SJCRH30 (cell line): ENCODE measurements at regions not wholly inside any gene's neighbourhood (a gene's known extent, or its start where the extent isn't known, plus 50 kb on each side); places are given as distances from the start of the nearest gene placed in this dataset.

Experiments used
- DNase-seq, 2 experiments: peaks; one replicate each; pipeline ENCODE4 v3.0.0-alpha.2; 2015 to 2020
- H3K27ac ChIP-seq: fragments of 250-450 bp; sonication (Bioruptor Pico); 2 replicates; pipeline ENCODE4 v1.5.1; 2020; ENCODE audit warnings: mild to moderate bottlenecking, moderate library complexity
- H3K27me3 ChIP-seq: fragments of 250-450 bp; sonication (Bioruptor Pico); 2 replicates; pipeline ENCODE4 v1.5.1; 2020; ENCODE audit warnings: mild to moderate bottlenecking, moderate library complexity
- H3K36me3 ChIP-seq: fragments of 250-450 bp; sonication (Bioruptor Pico); 2 replicates; pipeline ENCODE4 v1.5.1; 2020; ENCODE audit warnings: mild to moderate bottlenecking, moderate library complexity
- H3K4me1 ChIP-seq: fragments of 250-450 bp; sonication (Bioruptor Pico); 2 replicates; pipeline ENCODE4 v1.5.1; 2020; ENCODE audit warnings: mild to moderate bottlenecking, moderate library complexity
- H3K4me3 ChIP-seq: fragments of 250-450 bp; sonication (Bioruptor Pico); 2 replicates; pipeline ENCODE4 v1.5.1; 2020; ENCODE audit warnings: mild to moderate bottlenecking, moderate library complexity
- H3K9me3 ChIP-seq: fragments of 250-450 bp; sonication (Bioruptor Pico); replicated peaks from 2 replicates; pipeline ENCODE4 v1.5.1; 2020; ENCODE audit warnings: mild to moderate bottlenecking, moderate library complexity

DNA sequence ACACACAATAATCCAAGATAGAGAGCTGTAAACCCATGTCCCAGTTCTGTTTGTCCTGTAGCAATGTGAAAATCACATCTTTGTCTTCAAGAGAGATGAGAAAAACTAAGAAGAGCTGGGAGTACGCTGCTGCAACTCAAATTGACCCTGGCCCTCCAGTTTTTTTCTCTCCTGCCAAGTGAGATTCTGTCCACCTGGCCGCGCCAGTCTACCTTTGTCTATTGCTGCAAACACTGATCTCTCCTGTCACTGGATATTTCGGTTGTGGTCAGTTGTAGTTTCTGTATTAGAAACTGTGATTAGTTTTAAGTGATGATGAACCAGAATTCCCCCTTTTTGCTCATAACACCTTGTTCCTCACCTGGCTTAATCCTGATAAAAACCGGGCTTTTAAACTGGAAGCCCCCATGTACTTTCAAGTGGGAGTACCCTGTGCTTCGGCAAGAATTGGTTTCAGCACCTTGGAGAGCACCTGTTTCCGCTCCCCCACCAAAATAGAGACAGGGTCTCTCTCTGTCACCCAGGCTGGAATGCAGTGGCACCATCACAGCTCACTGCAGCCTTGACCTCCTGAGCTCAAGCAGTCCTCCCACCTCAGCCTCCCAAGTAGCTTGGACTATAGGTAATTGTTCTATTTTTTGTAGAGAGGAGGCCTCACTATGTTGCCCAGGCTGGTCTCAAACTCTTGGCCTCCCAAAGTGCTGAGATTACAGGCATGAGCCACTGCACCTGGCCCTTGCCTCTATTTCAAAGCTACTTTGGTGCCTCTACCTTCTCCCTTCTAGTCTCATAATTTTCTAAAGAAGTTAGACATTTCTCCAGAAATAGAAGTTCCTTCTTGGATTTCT lies 156.8 kb downstream of the PHETA1 start:
- Histone ChIP-seq H3K9me3 (no peaks in the 10 kb centered on the region), H3K36me3 (no peaks in the 10 kb centered on the region), H3K4me3 (no peak overlapping the region), H3K27me3 (no peaks in the 10 kb centered on the region), H3K4me1 (no peaks in the 10 kb centered on the region), H3K27ac (no peak overlapping the region)
- DNase-seq = peak; percentile 10 to 58

DNA sequence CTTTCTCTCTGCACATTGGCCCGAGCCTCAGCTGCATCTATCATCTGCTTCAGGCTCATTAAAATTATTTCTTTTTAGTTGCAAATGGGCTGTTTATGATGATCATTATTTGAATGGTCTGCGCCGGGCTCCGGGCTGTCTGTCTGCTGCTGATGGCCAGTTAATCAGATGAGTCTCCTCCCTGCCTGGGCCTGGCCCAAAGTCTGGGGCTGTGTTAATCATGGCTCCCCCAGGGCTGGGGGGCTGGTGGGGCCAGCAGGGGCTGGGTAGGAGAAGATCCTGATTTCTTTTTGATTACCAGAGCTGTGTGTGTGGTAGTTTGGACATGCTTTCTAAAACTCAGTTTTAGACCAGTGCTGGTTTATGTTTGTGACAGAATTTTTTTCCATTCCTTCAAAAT lies 159.1 kb downstream of the PHETA1 start:
- Histone ChIP-seq H3K36me3 (no peaks in the 10 kb centered on the region), H3K27me3 (no peaks in the 10 kb centered on the region), H3K4me1 (no peaks in the 10 kb centered on the region), H3K4me3 (no peak overlapping the region), H3K27ac (no peak overlapping the region), H3K9me3 (no peaks in the 10 kb centered on the region)
- no peak for DNase-seq

DNA sequence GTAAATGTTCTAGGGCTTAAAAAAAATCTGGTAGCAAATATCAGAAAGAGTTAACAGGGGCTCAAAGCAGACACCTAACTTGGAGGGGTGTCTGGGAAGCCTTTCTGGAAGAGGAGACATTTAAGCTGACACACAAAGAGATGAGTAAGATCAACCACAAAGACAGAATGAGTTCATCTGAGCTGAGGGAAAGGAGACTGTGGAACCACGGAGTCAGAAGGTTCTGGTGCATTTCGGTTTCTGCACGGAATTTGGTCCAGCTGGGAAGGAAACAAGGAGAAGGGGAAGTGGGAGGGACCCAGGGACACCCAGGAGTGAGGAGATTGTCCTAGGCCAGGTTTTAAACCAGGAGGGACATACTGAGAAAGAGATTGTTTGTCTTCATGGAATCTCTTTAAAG lies 161.1 kb downstream of the PHETA1 start:
- Histone ChIP-seq H3K27me3 (no peaks in the 10 kb centered on the region), H3K36me3 (no peaks in the 10 kb centered on the region), H3K9me3 (no peaks in the 10 kb centered on the region), H3K27ac (no peak overlapping the region), H3K4me3 (no peak overlapping the region), H3K4me1 (no peaks in the 10 kb centered on the region)
- no peak for DNase-seq

- H3K36me3 ChIP-seq = no peaks in the 10 kb centered on the region
- H3K4me3 ChIP-seq = no peak overlapping the region
- H3K4me1 ChIP-seq = no peaks in the 10 kb centered on the region
- no peaks in the 10 kb centered on the region for H3K27me3 ChIP-seq
- no peak for DNase-seq
- no peak overlapping the region for H3K27ac ChIP-seq
- H3K9me3 ChIP-seq = no peaks in the 10 kb centered on the region
Observed at GRCh38 chr12:111204788-111205241, 164.1 kb downstream of the PHETA1 start.

DNA sequence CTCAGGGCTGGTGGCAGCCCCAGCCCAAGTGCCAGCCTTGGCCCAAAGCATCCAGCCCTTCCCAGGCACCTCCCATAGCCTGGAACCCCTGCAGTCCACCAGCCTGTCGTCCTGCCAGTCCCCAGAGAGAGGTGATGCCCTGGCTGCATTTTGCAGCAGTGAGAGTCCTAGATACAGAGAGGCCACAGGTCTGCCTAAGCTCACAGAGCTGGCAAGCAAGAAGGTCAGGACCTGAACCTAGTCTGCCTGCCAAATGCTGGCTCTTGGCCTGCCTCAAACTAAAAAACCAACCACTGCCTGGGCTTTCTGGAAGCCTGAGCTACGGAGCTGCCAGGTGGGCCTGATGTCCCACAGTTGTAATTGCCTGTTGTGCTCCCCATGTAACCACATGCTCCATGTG lies 164.9 kb downstream of the PHETA1 start:
- H3K27ac ChIP-seq = no peak overlapping the region

GRCh38 chr12:111203446-111203845 lies 165.4 kb downstream of the PHETA1 start:
- no peaks in the 10 kb centered on the region for H3K9me3 ChIP-seq
- H3K4me1 ChIP-seq = no peaks in the 10 kb centered on the region
- H3K4me3 ChIP-seq = no peak overlapping the region
- DNase-seq = no peak
- no peaks in the 10 kb centered on the region for H3K27me3 ChIP-seq
- H3K36me3 ChIP-seq = no peaks in the 10 kb centered on the region
- no peak overlapping the region for H3K27ac ChIP-seq

More for the DNA sequence above, 164.9 kb downstream of the PHETA1 start:
- Histone ChIP-seq H3K27me3 (no peaks in the 10 kb centered on the region), H3K4me3 (no peak overlapping the region), H3K36me3 (no peaks in the 10 kb centered on the region), H3K4me1 (no peaks in the 10 kb centered on the region), H3K9me3 (no peaks in the 10 kb centered on the region)
- DNase-seq = no peak

DNA sequence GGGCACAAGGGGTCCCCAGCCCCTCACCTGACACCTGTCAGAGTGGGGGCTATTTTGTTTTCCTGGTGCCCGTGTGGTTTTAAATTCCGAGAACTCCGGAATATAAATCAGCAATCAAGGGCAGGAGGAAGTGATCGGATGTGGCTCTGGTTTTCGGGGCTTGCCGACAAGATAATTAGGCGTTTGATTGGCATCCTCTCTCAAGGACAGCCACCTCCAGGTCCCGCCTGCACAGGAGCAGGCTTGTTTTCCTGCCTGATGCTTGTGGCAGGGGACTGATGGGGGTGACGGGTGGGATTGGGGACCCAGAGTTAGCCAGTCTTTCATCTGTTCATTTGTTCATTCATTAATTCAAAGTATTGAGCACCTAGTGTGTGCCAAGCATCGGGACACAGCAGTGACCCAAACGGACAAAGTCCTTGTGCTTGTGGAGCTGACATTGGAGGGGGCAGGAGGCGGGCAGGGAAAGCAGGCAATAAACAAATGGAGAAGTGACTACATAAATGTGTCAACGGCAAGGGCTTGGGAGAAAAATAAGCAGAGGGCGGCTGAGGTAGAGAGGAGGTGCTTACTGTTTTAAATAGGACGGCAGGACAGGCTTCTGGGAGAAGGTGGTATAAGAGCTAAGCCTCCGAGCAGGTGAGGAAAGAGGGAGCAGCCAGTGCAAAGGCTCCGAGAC lies 166.5 kb downstream of the PHETA1 start:
- Histone ChIP-seq H3K36me3 (no peaks in the 10 kb centered on the region), H3K27ac (no peak overlapping the region)
- DNase-seq = no peak

GRCh38 chr12:111201495-111202236 lies 167.2 kb downstream of the PHETA1 start:
- H3K27me3 ChIP-seq = no peaks in the 10 kb centered on the region

More for the DNA sequence above, 166.5 kb downstream of the PHETA1 start:
- no peak overlapping the region for H3K4me3 ChIP-seq
- no peaks in the 10 kb centered on the region for H3K27me3 ChIP-seq
- no peaks in the 10 kb centered on the region for H3K4me1 ChIP-seq
- no peaks in the 10 kb centered on the region for H3K9me3 ChIP-seq

DNA sequence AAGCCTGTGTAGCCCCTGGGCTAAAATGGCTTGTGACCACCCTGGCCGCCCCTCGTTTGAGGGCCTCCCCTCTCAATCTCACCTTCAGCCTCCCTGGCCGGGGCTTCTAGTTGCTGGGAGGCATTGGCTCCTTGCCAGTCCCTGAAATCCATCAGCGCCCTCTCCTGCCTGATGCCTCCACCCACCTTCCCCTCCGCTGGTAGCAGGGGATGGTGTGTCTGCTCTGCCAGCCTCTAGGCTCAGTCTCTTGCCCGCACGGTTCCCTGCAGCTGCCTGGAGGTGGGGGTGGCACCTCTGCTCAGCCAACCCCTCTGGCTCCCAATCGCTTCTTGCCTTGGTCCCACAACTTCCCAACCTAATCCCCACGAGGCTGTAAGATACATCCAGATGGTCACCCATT lies 167.9 kb downstream of the PHETA1 start:
- Histone ChIP-seq H3K4me3 (no peak overlapping the region), H3K4me1 (no peaks in the 10 kb centered on the region), H3K36me3 (no peaks in the 10 kb centered on the region), H3K9me3 (no peaks in the 10 kb centered on the region), H3K27me3 (no peaks in the 10 kb centered on the region), H3K27ac (no peak overlapping the region)
- peak in 1 of 2 experiments; percentile 13 for DNase-seq

More at GRCh38 chr12:111201495-111202236, 167.2 kb downstream of the PHETA1 start:
- DNase-seq = no peak
- Histone ChIP-seq H3K4me1 (no peaks in the 10 kb centered on the region), H3K27ac (no peak overlapping the region), H3K9me3 (no peaks in the 10 kb centered on the region), H3K36me3 (no peaks in the 10 kb centered on the region), H3K4me3 (no peak overlapping the region)

DNA sequence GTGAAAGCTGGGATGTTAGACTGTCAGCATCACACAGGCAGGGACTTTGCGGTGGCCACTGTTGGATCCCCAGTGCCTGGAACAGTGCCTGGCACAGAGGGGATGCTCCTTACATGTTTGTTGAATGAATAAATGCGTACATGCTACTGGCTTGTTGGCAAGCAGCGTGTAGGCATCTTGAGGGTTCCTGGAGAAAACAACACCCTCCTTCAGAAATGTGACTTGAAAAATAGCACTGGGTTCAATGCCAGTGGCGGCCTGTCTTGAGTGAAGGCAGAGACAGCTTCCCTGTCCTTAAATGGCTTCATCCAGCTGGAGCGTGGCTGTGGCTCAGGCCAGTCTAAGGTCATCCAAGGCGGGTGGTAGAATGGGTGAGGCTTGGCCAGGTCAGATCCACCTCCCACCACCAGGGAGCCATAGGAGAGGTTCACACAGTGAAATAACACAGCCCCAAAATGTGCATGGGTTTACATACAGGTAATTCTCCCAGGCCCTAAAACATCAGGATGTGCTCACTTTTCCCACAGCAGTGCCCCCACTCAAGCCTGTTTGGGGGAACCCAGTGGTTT lies 171.4 kb downstream of the PHETA1 start:
- Histone ChIP-seq H3K27me3 (no peaks in the 10 kb centered on the region; the same call in 1 of the 2 replicates), H3K9me3 (no peaks in the 10 kb centered on the region), H3K36me3 (no peaks in the 10 kb centered on the region), H3K4me3 (no peak overlapping the region), H3K4me1 (no peaks in the 10 kb centered on the region), H3K27ac (no peak overlapping the region)
- no peak for DNase-seq

DNA sequence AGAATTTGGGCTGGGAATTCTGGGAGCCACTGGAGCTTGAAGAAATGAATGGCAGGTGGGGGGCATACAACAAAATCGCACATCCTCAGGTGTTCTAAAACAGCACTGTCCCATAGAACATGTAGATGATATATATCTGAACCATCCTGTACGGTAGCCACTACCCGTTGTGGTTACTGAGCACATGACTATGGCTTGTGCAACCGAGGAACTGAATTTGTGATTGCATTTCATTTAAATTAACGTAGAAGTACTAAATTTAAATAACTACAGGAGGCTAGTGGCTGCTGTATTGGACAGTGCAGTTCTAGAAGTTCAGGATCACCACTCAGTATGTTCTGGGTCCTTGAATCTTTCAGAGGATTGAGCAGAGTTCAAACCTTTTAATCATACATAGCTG lies 172.4 kb downstream of the PHETA1 start:
- H3K9me3 ChIP-seq = no peaks in the 10 kb centered on the region
- H3K27ac ChIP-seq = no peak overlapping the region
- H3K4me3 ChIP-seq = no peak overlapping the region
- no peaks in the 10 kb centered on the region for H3K4me1 ChIP-seq
- no peaks in the 10 kb centered on the region; the same call in 1 of the 2 replicates for H3K27me3 ChIP-seq
- no peak for DNase-seq
- H3K36me3 ChIP-seq = no peaks in the 10 kb centered on the region

DNA sequence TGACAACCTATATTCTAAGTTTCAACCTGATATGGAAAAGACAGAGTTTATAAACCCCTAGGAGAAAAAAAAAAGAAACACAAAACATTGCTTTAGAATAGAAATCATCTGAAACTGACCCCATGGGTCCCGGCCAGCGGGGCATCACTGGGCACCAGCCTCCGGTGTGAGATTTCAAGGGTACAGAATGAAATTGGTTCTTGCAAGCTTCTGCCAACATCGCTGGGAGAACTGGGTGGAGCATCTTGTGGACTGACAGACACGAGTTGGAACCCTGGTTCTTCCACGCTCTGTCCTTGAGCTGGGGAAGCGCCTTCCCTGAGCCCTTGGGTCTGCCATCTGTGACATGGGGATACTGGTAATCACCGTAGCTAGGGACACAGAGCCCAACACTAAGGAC lies 173.6 kb downstream of the PHETA1 start:
- Histone ChIP-seq H3K27me3 (no peaks in the 10 kb centered on the region; the same call in 1 of the 2 replicates), H3K4me1 (no peaks in the 10 kb centered on the region), H3K9me3 (no peaks in the 10 kb centered on the region), H3K27ac (no peak overlapping the region), H3K36me3 (no peaks in the 10 kb centered on the region), H3K4me3 (no peak overlapping the region)
- DNase-seq = no peak

- H3K4me3 ChIP-seq = no peak overlapping the region
- H3K27ac ChIP-seq = no peak overlapping the region
- no peaks in the 10 kb centered on the region for H3K36me3 ChIP-seq
Observed at GRCh38 chr12:111194703-111195051, 174.2 kb downstream of the PHETA1 start.

DNA sequence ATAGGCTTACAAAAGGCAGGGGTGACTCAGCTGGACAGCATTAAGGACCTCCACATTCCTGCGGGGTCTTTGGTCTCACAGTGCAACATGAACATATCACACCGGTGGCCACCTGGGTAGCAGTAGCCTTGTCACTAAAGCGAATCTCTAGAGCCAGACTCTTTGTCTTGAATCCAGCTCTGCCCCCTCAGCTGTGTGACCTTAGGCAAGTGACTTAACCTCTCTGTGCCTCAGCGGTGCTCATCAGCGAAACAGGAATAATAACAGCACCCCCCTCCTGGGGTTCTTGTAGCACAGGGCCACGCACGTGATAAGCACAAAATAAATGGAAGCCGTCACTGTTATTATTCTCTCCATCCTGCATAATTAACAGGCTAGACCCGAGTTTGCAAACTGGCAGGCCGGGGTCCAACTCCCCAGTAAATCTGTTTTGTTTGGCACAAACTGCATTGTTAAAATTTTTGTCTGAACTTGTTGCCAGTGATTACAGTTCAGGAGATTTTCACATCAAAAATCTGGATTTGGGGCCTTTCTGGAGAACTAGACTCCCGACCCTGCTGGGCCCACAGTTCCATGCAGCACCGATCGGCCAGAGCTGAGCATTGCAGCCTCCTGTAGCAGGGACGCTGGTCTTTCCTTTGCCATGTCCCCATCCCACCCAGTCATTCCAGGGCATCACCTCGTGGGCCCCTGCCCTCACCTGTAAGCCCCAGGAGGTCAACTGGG lies 174.8 kb downstream of the PHETA1 start:
- no peaks in the 10 kb centered on the region; the same call in 1 of the 2 replicates for H3K27me3 ChIP-seq
- no peak for DNase-seq
- no peaks in the 10 kb centered on the region for H3K36me3 ChIP-seq
- H3K9me3 ChIP-seq = no peaks in the 10 kb centered on the region
- H3K27ac ChIP-seq = no peak overlapping the region
- H3K4me1 ChIP-seq = no peaks in the 10 kb centered on the region
- H3K4me3 ChIP-seq = no peak overlapping the region

More at GRCh38 chr12:111194703-111195051, 174.2 kb downstream of the PHETA1 start:
- Histone ChIP-seq H3K4me1 (no peaks in the 10 kb centered on the region), H3K9me3 (no peaks in the 10 kb centered on the region), H3K27me3 (no peaks in the 10 kb centered on the region; the same call in 1 of the 2 replicates)
- no peak for DNase-seq
